ENCODE measurements at regions not wholly inside any gene's neighbourhood (a gene's known extent, or its start where the extent isn't known, plus 50 kb on each side); places are given as distances from the start of the nearest gene placed in this dataset.

- TF ChIP-seq EZH2 (IDR thresholded peaks at IDR 0.05; ENCODE audit: low read depth, unreplicated experiment) = no peak
- no peak for TF ChIP-seq NANOG (IDR thresholded peaks at IDR 0.05; ENCODE audit: borderline replicate concordance)
Measured at GRCh38 chr7:84939888-84940287, 247.0 kb downstream of the SEMA3D start (continued).

GRCh38 chr7:84939442-84939841, 247.4 kb downstream of the SEMA3D start:
- H3K36me3 Mint-ChIP-seq (ENCODE audit: low read depth) = no peaks in the 10 kb centered on the region
- no peaks in the 10 kb centered on the region for H3F3A ChIP-seq (replicated peaks; ENCODE audit: low read depth)
- no peaks in the 10 kb centered on the region for H3K27me3 ChIP-seq (ENCODE audit: insufficient read depth)
- H3K36me3 ChIP-seq (ENCODE audit: insufficient read depth) = no peaks in the 10 kb centered on the region
- ATAC-seq = no peak
- no peak overlapping the region for H3K4me3 Mint-ChIP-seq
- no peak overlapping the region for H3K27ac Mint-ChIP-seq
- no peaks in the 10 kb centered on the region for H3K9me2 ChIP-seq (ENCODE audit: insufficient read depth)
- H3K4me1 ChIP-seq (ENCODE audit: insufficient read depth) = no peaks in the 10 kb centered on the region
- no peak overlapping the region for H3K27ac ChIP-seq (ENCODE audit: low read depth)
- H3K79me2 ChIP-seq (replicated peaks; ENCODE audit: insufficient read depth) = no peaks in the 10 kb centered on the region
- no peaks in the 10 kb centered on the region for H3K9me3 Mint-ChIP-seq
- no peak overlapping the region for H3K4me2 ChIP-seq
- H4K20me1 ChIP-seq (replicated peaks; ENCODE audit: insufficient read depth) = no peaks in the 10 kb centered on the region
- TF ChIP-seq ZNF462 (CRISPR knock-in tag; IDR thresholded peaks at IDR 0.05) (no peak), EZH2phosphoT487 (IDR thresholded peaks at IDR 0.05; ENCODE audit: unreplicated experiment) (no peak), NANOG (IDR thresholded peaks at IDR 0.05; ENCODE audit: borderline replicate concordance) (no peak), JUNB (IDR thresholded peaks at IDR 0.05; ENCODE audit: unreplicated experiment) (no peak), CREB1 (CRISPR knock-in tag; IDR thresholded peaks at IDR 0.05; ENCODE audit: low read depth) (no peak), ETS1 (IDR thresholded peaks at IDR 0.05) (no peak)
- TF ChIP-seq, protein P1, sequence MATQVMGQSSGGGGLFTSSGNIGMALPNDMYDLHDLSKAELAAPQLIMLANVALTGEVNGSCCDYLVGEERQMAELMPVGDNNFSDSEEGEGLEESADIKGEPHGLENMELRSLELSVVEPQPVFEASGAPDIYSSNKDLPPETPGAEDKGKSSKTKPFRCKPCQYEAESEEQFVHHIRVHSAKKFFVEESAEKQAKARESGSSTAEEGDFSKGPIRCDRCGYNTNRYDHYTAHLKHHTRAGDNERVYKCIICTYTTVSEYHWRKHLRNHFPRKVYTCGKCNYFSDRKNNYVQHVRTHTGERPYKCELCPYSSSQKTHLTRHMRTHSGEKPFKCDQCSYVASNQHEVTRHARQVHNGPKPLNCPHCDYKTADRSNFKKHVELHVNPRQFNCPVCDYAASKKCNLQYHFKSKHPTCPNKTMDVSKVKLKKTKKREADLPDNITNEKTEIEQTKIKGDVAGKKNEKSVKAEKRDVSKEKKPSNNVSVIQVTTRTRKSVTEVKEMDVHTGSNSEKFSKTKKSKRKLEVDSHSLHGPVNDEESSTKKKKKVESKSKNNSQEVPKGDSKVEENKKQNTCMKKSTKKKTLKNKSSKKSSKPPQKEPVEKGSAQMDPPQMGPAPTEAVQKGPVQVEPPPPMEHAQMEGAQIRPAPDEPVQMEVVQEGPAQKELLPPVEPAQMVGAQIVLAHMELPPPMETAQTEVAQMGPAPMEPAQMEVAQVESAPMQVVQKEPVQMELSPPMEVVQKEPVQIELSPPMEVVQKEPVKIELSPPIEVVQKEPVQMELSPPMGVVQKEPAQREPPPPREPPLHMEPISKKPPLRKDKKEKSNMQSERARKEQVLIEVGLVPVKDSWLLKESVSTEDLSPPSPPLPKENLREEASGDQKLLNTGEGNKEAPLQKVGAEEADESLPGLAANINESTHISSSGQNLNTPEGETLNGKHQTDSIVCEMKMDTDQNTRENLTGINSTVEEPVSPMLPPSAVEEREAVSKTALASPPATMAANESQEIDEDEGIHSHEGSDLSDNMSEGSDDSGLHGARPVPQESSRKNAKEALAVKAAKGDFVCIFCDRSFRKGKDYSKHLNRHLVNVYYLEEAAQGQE (IDR thresholded peaks at IDR 0.05; ENCODE audit: unreplicated experiment) = no peak
- no peak overlapping the region for H3K4me3 ChIP-seq
- no peak overlapping the region for H2AFZ ChIP-seq
- H3K4me1 Mint-ChIP-seq = peaks cover 1% of the 10 kb centered on the region
- no peak for DNase-seq (ENCODE audit: low spot score)
- H3K27me3 Mint-ChIP-seq (ENCODE audit: insufficient read depth, low read depth, poor library complexity) = no peaks in the 10 kb centered on the region

All from GM23338 (cell line).